Esophagus mucosa (tissue), 1 donor: ENCODE measurements at regions not wholly inside any gene's neighbourhood (a gene's known extent, or its start where the extent isn't known, plus 50 kb on each side); places are given as distances from the start of the nearest gene placed in this dataset.

Experiments
- ATAC-seq: fragments of 200-7000 bp; cut with Tn5 transposase; one replicate; pipeline ENCODE4 v1.9.1; 2020
- donor health status: DM: yes; HTN: yes; CAD: no.

- no peak for ATAC-seq
Observed at GRCh38 chr11:79980916-79981315, 540.1 kb upstream of the TENM4 start.

GRCh38 chr11:79973721-79974617, 533.1 kb upstream of the TENM4 start:
- peak; percentile 45 for ATAC-seq

GRCh38 chr11:79971255-79971654, 530.4 kb upstream of the TENM4 start:
- no peak for ATAC-seq

- no peak for ATAC-seq
Observed at GRCh38 chr11:79966592-79966991, 525.8 kb upstream of the TENM4 start.

- ATAC-seq = no peak
Observed at GRCh38 chr11:79963856-79964645, 523.2 kb upstream of the TENM4 start.

GRCh38 chr11:79960461-79960860, 519.6 kb upstream of the TENM4 start:
- ATAC-seq = no peak

- ATAC-seq = no peak
Observed at GRCh38 chr11:79959318-79959717, 518.5 kb upstream of the TENM4 start.

- no peak for ATAC-seq
Observed at GRCh38 chr11:79957702-79958101, 516.9 kb upstream of the TENM4 start.

- ATAC-seq = no peak
Observed at GRCh38 chr11:79956061-79956460, 515.2 kb upstream of the TENM4 start.

GRCh38 chr11:79953629-79954028, 512.8 kb upstream of the TENM4 start:
- ATAC-seq = no peak

- no peak for ATAC-seq
Observed at GRCh38 chr11:79950741-79951140, 509.9 kb upstream of the TENM4 start.

GRCh38 chr11:79950172-79950571, 509.3 kb upstream of the TENM4 start:
- no peak for ATAC-seq

GRCh38 chr11:79949574-79949973, 508.7 kb upstream of the TENM4 start:
- ATAC-seq = no peak

GRCh38 chr11:79942646-79943045, 501.8 kb upstream of the TENM4 start:
- ATAC-seq = no peak

GRCh38 chr11:79942090-79942489, 501.3 kb upstream of the TENM4 start:
- ATAC-seq = no peak

- peak; percentile 46 for ATAC-seq
Observed at GRCh38 chr11:79940974-79941735, 500.3 kb upstream of the TENM4 start.

- ATAC-seq = peak; percentile 97
Observed at GRCh38 chr11:79940165-79940564, 499.3 kb upstream of the TENM4 start.

GRCh38 chr11:79939111-79939510, 498.3 kb upstream of the TENM4 start:
- ATAC-seq = no peak

GRCh38 chr11:79937676-79938334, 497.0 kb upstream of the TENM4 start:
- ATAC-seq = no peak

- peak; percentile 74 for ATAC-seq
Observed at GRCh38 chr11:79932612-79933011, 491.8 kb upstream of the TENM4 start.

GRCh38 chr11:79931692-79932091, 490.9 kb upstream of the TENM4 start:
- no peak for ATAC-seq

- peak; percentile 78 for ATAC-seq
Observed at GRCh38 chr11:79926707-79927106, 485.9 kb upstream of the TENM4 start.
